A549 (cell line): ENCODE measurements at regions not wholly inside any gene's neighbourhood (a gene's known extent, or its start where the extent isn't known, plus 50 kb on each side); places are given as distances from the start of the nearest gene placed in this dataset.

Source experiments
- ATAC-seq, 2 experiments: fragments of 200-7000 bp in 1 of 2; fragments of >200 bp in 1 of 2; cut with Nextera tagmentation in 1 of 2; cut with Tn5 transposase in 1 of 2; 3 replicates each; pipeline versions ENCODE4 v1.8.0 to v1.9.1; 2018 to 2020; ENCODE audit warnings: mild to moderate bottlenecking in 1 of 2, moderate library complexity in 1 of 2
- CTCF ChIA-PET: fragments of 300-600 bp; sonication (Branson Sonifier 250); formaldehyde crosslinking; extraction: SDS; loops from one replicate; lab custom pipeline; 2021; ENCODE audit warnings: antibody characterized with exemption, inconsistent platforms; lab: Yijun Ruan, JAX
- POLR2A ChIA-PET: fragments of 350-600 bp; formaldehyde crosslinking; extraction: SDS; loops from one replicate; lab custom pipeline; 2021; ENCODE audit warnings: antibody characterized with exemption, inconsistent platforms; lab: Yijun Ruan, JAX
- DNase-seq, 2 experiments: peaks; one replicate each; pipeline versions ENCODE4 v3.0.0 to v3.0.0-alpha.2; 2011 to 2016; ENCODE audit warnings: low read depth in 1 of 2, low spot score in 1 of 2
- FAIRE-seq: peaks from 2 replicates; lab custom pipeline; 2011; peaks lifted over from hg19 to GRCh38; lab: Jason Lieb, UNC
- H3K27ac ChIP-seq, 2 experiments: fragments of >200 bp; sonication (Bioruptor Twin); formaldehyde crosslinking; 3 replicates each; pipeline ENCODE4 v1.5.1; 2016 to 2017
- H3K4me1 ChIP-seq: fragments of >200 bp; sonication (Bioruptor Twin); formaldehyde crosslinking; 3 replicates; pipeline ENCODE4 v1.6.1; 2016
- H3K4me2 ChIP-seq: fragments of >200 bp; sonication (Bioruptor Twin); formaldehyde crosslinking; 3 replicates; pipeline ENCODE4 v1.6.1; 2016
- H3K4me3 ChIP-seq: fragments of >200 bp; sonication (Bioruptor Twin); formaldehyde crosslinking; 3 replicates; pipeline ENCODE4 v1.5.1; 2016
- H3K9me3 ChIP-seq: fragments of >200 bp; sonication (Bioruptor Twin); formaldehyde crosslinking; 3 replicates; pipeline ENCODE4 v1.6.1; 2016
- CBX8 ChIP-seq: fragments of 200-600 bp; sonication (generic); IDR thresholded peaks from 2 replicates; pipeline ENCODE4 v1.6.1; 2016
- CEBPB ChIP-seq, 2 experiments: fragments of >200 bp in 1 of 2; sonication (Bioruptor Twin) in 1 of 2; formaldehyde crosslinking in 1 of 2; IDR thresholded peaks; 2 replicates each; pipeline ENCODE4 v1.6.1; 2012 to 2016
- CHD2 ChIP-seq: fragments of 150-350 bp; IDR thresholded peaks from 2 replicates; pipeline ENCODE4 v1.6.1; 2014; ENCODE audit warnings: low read length; ENCODE audit not compliant: partially characterized antibody
- CHD4 ChIP-seq: fragments of 200-600 bp; sonication (generic); IDR thresholded peaks from 2 replicates; pipeline ENCODE4 v1.6.1; 2016; ENCODE audit warnings: antibody characterized with exemption, mild to moderate bottlenecking, borderline replicate concordance
- EHF ChIP-seq: fragments of 250-450 bp; sonication (Bioruptor Pico); IDR thresholded peaks from 2 replicates; pipeline ENCODE4 v1.5.0; 2020; ENCODE audit warnings: mild to moderate bottlenecking
- EP300 ChIP-seq, 2 experiments: fragments of >200 bp; sonication (Bioruptor Twin); formaldehyde crosslinking; IDR thresholded peaks; 2 replicates in 1 of 2; 3 replicates in 1 of 2; pipeline ENCODE4 v1.6.1; 2016 to 2017
- FOSL2 ChIP-seq, 2 experiments: fragments of 450-650 bp in 1 of 2; fragments of >200 bp in 1 of 2; sonication (Bioruptor Twin) in 1 of 2; formaldehyde crosslinking; IDR thresholded peaks; 2 replicates each; pipeline versions ENCODE4 v1.5.0 to v1.6.1; 2016 to 2020; ENCODE audit warnings: mild to moderate bottlenecking in 1 of 2, moderate library complexity in 1 of 2
- FOXS1 ChIP-seq: fragments of 250-450 bp; sonication (Bioruptor Pico); IDR thresholded peaks from 2 replicates; pipeline ENCODE4 v1.5.0; 2020; ENCODE audit warnings: mild to moderate bottlenecking, moderate library complexity
- JUN ChIP-seq, 2 experiments: fragments of >200 bp; sonication (Bioruptor Twin); formaldehyde crosslinking; IDR thresholded peaks; 2 replicates in 1 of 2; 3 replicates in 1 of 2; pipeline ENCODE4 v1.6.1; 2016 to 2017
- JUNB ChIP-seq: fragments of >200 bp; sonication (Bioruptor Twin); formaldehyde crosslinking; IDR thresholded peaks from 2 replicates; pipeline ENCODE4 v1.6.1; 2016
- MAFK ChIP-seq: fragments of 450-650 bp; IDR thresholded peaks from 2 replicates; pipeline ENCODE4 v1.6.1; 2014; ENCODE audit not compliant: partially characterized antibody
- NFE2L2 ChIP-seq: fragments of 150-350 bp; conservative IDR thresholded peaks from 2 replicates; pipeline ENCODE4 v1.6.1; 2014; ENCODE audit warnings: low read length
- NPAS2 ChIP-seq: fragments of 250-450 bp; sonication (Bioruptor Pico); IDR thresholded peaks from 2 replicates; pipeline ENCODE4 v1.8.0; 2022; ENCODE audit warnings: mild to moderate bottlenecking, moderate library complexity, borderline replicate concordance
- POLR2AphosphoS2 ChIP-seq: conservative IDR thresholded peaks from 2 replicates; pipeline ENCODE4 v1.6.1; 2012; ENCODE audit warnings: low read length, improper control_type of control experiment, inconsistent platforms
- RFX5 ChIP-seq: fragments of 450-650 bp; IDR thresholded peaks from 2 replicates; pipeline ENCODE4 v1.7.1; 2014; ENCODE audit warnings: antibody characterized with exemption, mild to moderate bottlenecking, moderate library complexity
- RNF2 ChIP-seq: fragments of 200-600 bp; sonication (generic); IDR thresholded peaks from 2 replicates; pipeline ENCODE4 v1.6.1; 2016; ENCODE audit warnings: low read depth, mild to moderate bottlenecking, antibody characterized with exemption, moderate library complexity, borderline replicate concordance
- SMC3 ChIP-seq: fragments of >200 bp; sonication (Bioruptor Twin); formaldehyde crosslinking; IDR thresholded peaks from 3 replicates; pipeline ENCODE4 v1.6.1; 2018; ENCODE audit warnings: inconsistent platforms
- ZSCAN20 ChIP-seq: fragments of 250-450 bp; sonication (Bioruptor Pico); IDR thresholded peaks from 2 replicates; pipeline ENCODE4 v1.8.0; 2022; ENCODE audit warnings: mild to moderate bottlenecking, moderate library complexity
- WGBS: methylation state at CpG from one replicate; pipeline ENCODE4 v1.1.6; 2017; ENCODE audit errors: missing lambda C conversion rate; 5-methylcytosine and 5-hydroxymethylcytosine counted together
- TF ChIP-seq, protein P1 (sequence below): fragments of >200 bp; sonication (Bioruptor Twin); formaldehyde crosslinking; IDR thresholded peaks from 2 replicates; pipeline ENCODE4 v1.6.1; 2016
- TF ChIP-seq, protein P2 (sequence below): IDR thresholded peaks from 2 replicates; pipeline ENCODE4 v1.6.1; 2012
- TF ChIP-seq, protein P3 (sequence below): fragments of 450-650 bp; IDR thresholded peaks from 2 replicates; pipeline ENCODE4 v1.6.1; 2014; ENCODE audit warnings: antibody characterized with exemption
- TF ChIP-seq, protein P4 (sequence below): IDR thresholded peaks from 2 replicates; pipeline ENCODE4 v1.6.1; 2012

GRCh38 chr2:38216886-38217285, 140.9 kb upstream of the CYP1B1 start:
- H3K27ac ChIP-seq, result peak overlapping the region; percentile 65 to 67
- H3K4me1 ChIP-seq, result peaks cover 33% of the 10 kb centered on the region
- peaks cover 8% of the 10 kb centered on the region; the same call in 1 of the 3 replicates for H3K9me3 ChIP-seq
- FAIRE-seq (no peak), ATAC-seq (no peak), DNase-seq (no peak)
- POLR2A ChIA-PET, result no interaction called here
- H3K4me2 ChIP-seq, result peak overlapping the region; percentile 38; the same call in 2 of the 3 replicates
- CTCF ChIA-PET, result interaction anchor here (0.6 kb wide), 1 partner anchor 676 kb away, joined by 4 read pairs; no protein-coding TSS in a partner anchor
- TF ChIP-seq SMC3 (no peak), EHF (CRISPR knock-in tag) (no peak)
- no peak overlapping the region for H3K4me3 ChIP-seq

GRCh38 chr2:38215993-38216392, 140.0 kb upstream of the CYP1B1 start:
- peak in 1 of 2 experiments; percentile 84 for DNase-seq
- H3K9me3 ChIP-seq, result peaks cover 8% of the 10 kb centered on the region; the same call in 1 of the 3 replicates
- TF ChIP-seq, protein P1, sequence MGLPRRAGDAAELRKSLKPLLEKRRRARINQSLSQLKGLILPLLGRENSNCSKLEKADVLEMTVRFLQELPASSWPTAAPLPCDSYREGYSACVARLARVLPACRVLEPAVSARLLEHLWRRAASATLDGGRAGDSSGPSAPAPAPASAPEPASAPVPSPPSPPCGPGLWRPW, result peak; percentile 54; the same call in 1 of the 2 replicates
- TF ChIP-seq NPAS2 (CRISPR knock-in tag), result no peak
- TF ChIP-seq EP300 (IDR thresholded peaks at IDR 0.05), result peak in 1 of 2 experiments; percentile 29; a peak in 1 of 5 replicates
- peak in 1 of 2 experiments; percentile 67; a peak in 1 of 5 replicates for TF ChIP-seq JUN (IDR thresholded peaks at IDR 0.05)
- TF ChIP-seq, protein P2, sequence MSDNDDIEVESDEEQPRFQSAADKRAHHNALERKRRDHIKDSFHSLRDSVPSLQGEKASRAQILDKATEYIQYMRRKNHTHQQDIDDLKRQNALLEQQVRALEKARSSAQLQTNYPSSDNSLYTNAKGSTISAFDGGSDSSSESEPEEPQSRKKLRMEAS, result peak; percentile 53
- 0 out of 2 replicates have a peak, but pooled peaks have one; percentile 41 for TF ChIP-seq ZSCAN20 (CRISPR knock-in tag)
- TF ChIP-seq RNF2, result no peak
- TF ChIP-seq NFE2L2, result peak; percentile 99
- no peak for TF ChIP-seq CBX8
- TF ChIP-seq FOSL2 (IDR thresholded peaks at IDR 0.05), result peak; percentile 42; the same call in 1 of the 2 replicates
- peak; percentile 81 for TF ChIP-seq FOSL2 (CRISPR knock-in tag; IDR thresholded peaks at IDR 0.05)
- TF ChIP-seq, protein P3, sequence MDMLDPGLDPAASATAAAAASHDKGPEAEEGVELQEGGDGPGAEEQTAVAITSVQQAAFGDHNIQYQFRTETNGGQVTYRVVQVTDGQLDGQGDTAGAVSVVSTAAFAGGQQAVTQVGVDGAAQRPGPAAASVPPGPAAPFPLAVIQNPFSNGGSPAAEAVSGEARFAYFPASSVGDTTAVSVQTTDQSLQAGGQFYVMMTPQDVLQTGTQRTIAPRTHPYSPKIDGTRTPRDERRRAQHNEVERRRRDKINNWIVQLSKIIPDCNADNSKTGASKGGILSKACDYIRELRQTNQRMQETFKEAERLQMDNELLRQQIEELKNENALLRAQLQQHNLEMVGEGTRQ, result no peak
- TF ChIP-seq CEBPB (IDR thresholded peaks at IDR 0.05), result peak; percentile 63 to 86; a peak in 3 of 4 replicates
- TF ChIP-seq JUNB, result peak; percentile 44; the same call in 1 of the 2 replicates
- peak; percentile 99 for TF ChIP-seq MAFK
- TF ChIP-seq POLR2AphosphoS2, result no peak
- no peak for TF ChIP-seq CHD4
- TF ChIP-seq FOXS1 (CRISPR knock-in tag), result 0 out of 2 replicates have a peak, but pooled peaks have one; percentile 52
- H3K4me3 ChIP-seq, result no peak overlapping the region
- H3K4me2 ChIP-seq, result peak overlapping the region; percentile 38
- ChIA-PET CTCF (interaction anchor here (0.6 kb wide), 1 partner anchor 58 kb away, joined by 3 read pairs; no protein-coding TSS in a partner anchor), POLR2A (no interaction called here)
- ATAC-seq, result peak; percentile 68 to 78; a peak in 5 of 6 replicates
- peaks cover 33% of the 10 kb centered on the region for H3K4me1 ChIP-seq
- H3K27ac ChIP-seq, result peak overlapping the region; percentile 65 to 67; a peak in 5 of 6 replicates
- peak; percentile 68 for FAIRE-seq

GRCh38 chr2:38215522-38215921, 139.6 kb upstream of the CYP1B1 start:
- CTCF ChIA-PET, result interaction anchor here (0.6 to 1.3 kb wide), 3 partner anchors 19 to 100 kb away, joined by 3 read pairs; no protein-coding TSS in a partner anchor
- H3K9me3 ChIP-seq, result peaks cover 8% of the 10 kb centered on the region; the same call in 1 of the 3 replicates
- DNase-seq (no peak), FAIRE-seq (peak; percentile 18), ATAC-seq (no peak)
- peak overlapping the region; percentile 56 to 67 for H3K27ac ChIP-seq
- peaks cover 33% of the 10 kb centered on the region for H3K4me1 ChIP-seq
- TF ChIP-seq NPAS2 (CRISPR knock-in tag), result no peak
- TF ChIP-seq, protein P3, result no peak
- no peak for TF ChIP-seq RFX5
- no peak for TF ChIP-seq CHD2
- TF ChIP-seq, protein P4, sequence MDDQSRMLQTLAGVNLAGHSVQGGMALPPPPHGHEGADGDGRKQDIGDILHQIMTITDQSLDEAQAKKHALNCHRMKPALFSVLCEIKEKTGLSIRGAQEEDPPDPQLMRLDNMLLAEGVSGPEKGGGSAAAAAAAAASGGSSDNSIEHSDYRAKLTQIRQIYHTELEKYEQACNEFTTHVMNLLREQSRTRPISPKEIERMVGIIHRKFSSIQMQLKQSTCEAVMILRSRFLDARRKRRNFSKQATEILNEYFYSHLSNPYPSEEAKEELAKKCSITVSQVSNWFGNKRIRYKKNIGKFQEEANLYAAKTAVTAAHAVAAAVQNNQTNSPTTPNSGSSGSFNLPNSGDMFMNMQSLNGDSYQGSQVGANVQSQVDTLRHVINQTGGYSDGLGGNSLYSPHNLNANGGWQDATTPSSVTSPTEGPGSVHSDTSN, result no peak
- TF ChIP-seq, all 56 proteins: peak for 0
- POLR2A ChIA-PET, result no interaction called here
- WGBS, result 70% methylated on average over 2 of the region's 2 CpGs
- H3K4me3 ChIP-seq, result no peak overlapping the region
- H3K4me2 ChIP-seq, result peak overlapping the region; percentile 38
